SK-N-SH treated with all-trans-retinoic acid at 6 μM for 48 hours (cell line): ENCODE measurements at regions not wholly inside any gene's neighbourhood (a gene's known extent, or its start where the extent isn't known, plus 50 kb on each side); places are given as distances from the start of the nearest gene placed in this dataset.

Experiments
- PATZ1 ChIP-seq: fragments of 250-450 bp; sonication (Bioruptor Pico); IDR thresholded peaks from 2 replicates; pipeline ENCODE4 v1.8.0; 2020; ENCODE audit warnings: mild to moderate bottlenecking, moderate library complexity, borderline replicate concordance
- RARB ChIP-seq: fragments of 250-450 bp; sonication (Bioruptor Pico); IDR thresholded peaks from 2 replicates; pipeline ENCODE4 v1.8.0; 2021; ENCODE audit warnings: mild to moderate bottlenecking, moderate library complexity
- TCF4 ChIP-seq: fragments of 250-450 bp; sonication (Bioruptor Pico); IDR thresholded peaks from 2 replicates; pipeline ENCODE4 v1.8.0; 2021; ENCODE audit warnings: mild to moderate bottlenecking, moderate library complexity, borderline replicate concordance
- TSHZ2 ChIP-seq: fragments of 250-450 bp; sonication (Bioruptor Pico); IDR thresholded peaks from 2 replicates; pipeline ENCODE4 v1.5.0; 2020; ENCODE audit warnings: mild to moderate bottlenecking, moderate library complexity
- ZNF70 ChIP-seq: fragments of 450-650 bp; formaldehyde crosslinking; IDR thresholded peaks from 2 replicates; pipeline ENCODE4 v1.5.0; 2020; ENCODE audit warnings: mild to moderate bottlenecking, moderate library complexity

GRCh38 chr21:32108566-32108965, 170.3 kb downstream of the MIS18A start:
- TF ChIP-seq PATZ1 (CRISPR knock-in tag) (no peak), ZNF70 (CRISPR knock-in tag) (no peak), TCF4 (CRISPR knock-in tag) (no peak), RARB (no peak), TSHZ2 (CRISPR knock-in tag) (no peak)
